ENCODE measurements at regions not wholly inside any gene's neighbourhood (a gene's known extent, or its start where the extent isn't known, plus 50 kb on each side); places are given as distances from the start of the nearest gene placed in this dataset.

- no peak overlapping the region for H2AFZ ChIP-seq (ENCODE audit: control insufficient read depth, low read length)
- H3K4me3 ChIP-seq (ENCODE audit: control insufficient read depth in 2 of 3, extremely low read depth in 1 of 3, insufficient read depth in 2 of 3, low read depth in 1 of 3, low read length in 3 of 3): no peak overlapping the region
- H3K36me3 ChIP-seq (ENCODE audit: control insufficient read depth in 2 of 2, extremely low read depth in 1 of 2, insufficient read depth in 2 of 2, low read length in 2 of 2): no peaks in the 10 kb centered on the region
- peaks cover 9% of the 10 kb centered on the region for H3K4me1 ChIP-seq (ENCODE audit: control insufficient read depth, extremely low read depth, insufficient read depth, low read length)
- no peak overlapping the region for H3K9ac ChIP-seq (ENCODE audit: control insufficient read depth, extremely low read depth, insufficient read depth, low read length)
- dilution Hi-C loops (cut with MboI; ENCODE audit: extremely low pct_ligation_motif_present, low sequenced_read_pairs): no loop called here
- H3K4me2 ChIP-seq (ENCODE audit: control insufficient read depth, extremely low read depth, insufficient read depth, low read depth, low read length): no peak overlapping the region
- H3K9me1 ChIP-seq (ENCODE audit: control insufficient read depth, extremely low read depth, insufficient read depth, low read length): no peaks in the 10 kb centered on the region
- FAIRE-seq (peak; percentile 75), DNase-seq (ENCODE audit: low read depth, low spot score) (no peak)
- H3K27me3 ChIP-seq (ENCODE audit: control insufficient read depth, extremely low read depth, insufficient read depth, low read length): no peaks in the 10 kb centered on the region
- no peaks in the 10 kb centered on the region for H3K79me2 ChIP-seq (ENCODE audit: control insufficient read depth, insufficient read depth, low read length)
- H3K9me3 ChIP-seq (ENCODE audit: control insufficient read depth, low read depth, low read length): no peaks in the 10 kb centered on the region
- no peaks in the 10 kb centered on the region for H4K20me1 ChIP-seq (ENCODE audit: control insufficient read depth, extremely low read depth, insufficient read depth, low read length)
- H3K27ac ChIP-seq (ENCODE audit: control insufficient read depth, insufficient read depth, low read length): no peak overlapping the region
- TF ChIP-seq CTCF (optimal IDR thresholded peaks at IDR 0.05 in 1 of 3, IDR thresholded peaks at IDR 0.05 in 1 of 3, conservative IDR thresholded peaks at IDR 0.05 in 1 of 3; ENCODE audit: extremely low read depth in 1 of 3, insufficient read depth in 2 of 3, low read length in 3 of 3) (no peak), EZH2 (IDR thresholded peaks at IDR 0.05; ENCODE audit: low read length) (no peak)
Observed at GRCh38 chr1:162976628-162977027, 92.5 kb upstream of the RGS4 start.

GRCh38 chr1:162974810-162975209 is 94.4 kb upstream of the RGS4 start:
- H3K4me2 ChIP-seq (ENCODE audit: control insufficient read depth, extremely low read depth, insufficient read depth, low read depth, low read length): no peak overlapping the region
- H3K9ac ChIP-seq (ENCODE audit: control insufficient read depth, extremely low read depth, insufficient read depth, low read length): no peak overlapping the region
- TF ChIP-seq EZH2 (IDR thresholded peaks at IDR 0.05; ENCODE audit: low read length) (no peak), CTCF (optimal IDR thresholded peaks at IDR 0.05 in 1 of 3, IDR thresholded peaks at IDR 0.05 in 1 of 3, conservative IDR thresholded peaks at IDR 0.05 in 1 of 3; ENCODE audit: extremely low read depth in 1 of 3, insufficient read depth in 2 of 3, low read length in 3 of 3) (no peak)
- FAIRE-seq (no peak), DNase-seq (ENCODE audit: low read depth, low spot score) (no peak)
- H3K4me1 ChIP-seq (ENCODE audit: control insufficient read depth, extremely low read depth, insufficient read depth, low read length): peaks cover 9% of the 10 kb centered on the region
- H3K36me3 ChIP-seq (ENCODE audit: control insufficient read depth in 2 of 2, extremely low read depth in 1 of 2, insufficient read depth in 2 of 2, low read length in 2 of 2): no peaks in the 10 kb centered on the region
- no peaks in the 10 kb centered on the region for H3K9me1 ChIP-seq (ENCODE audit: control insufficient read depth, extremely low read depth, insufficient read depth, low read length)
- H2AFZ ChIP-seq (ENCODE audit: control insufficient read depth, low read length): no peak overlapping the region
- H4K20me1 ChIP-seq (ENCODE audit: control insufficient read depth, extremely low read depth, insufficient read depth, low read length): no peaks in the 10 kb centered on the region
- no peaks in the 10 kb centered on the region for H3K9me3 ChIP-seq (ENCODE audit: control insufficient read depth, low read depth, low read length)
- no peaks in the 10 kb centered on the region for H3K79me2 ChIP-seq (ENCODE audit: control insufficient read depth, insufficient read depth, low read length)
- no peaks in the 10 kb centered on the region for H3K27me3 ChIP-seq (ENCODE audit: control insufficient read depth, extremely low read depth, insufficient read depth, low read length)
- no peak overlapping the region for H3K4me3 ChIP-seq (ENCODE audit: control insufficient read depth in 2 of 3, extremely low read depth in 1 of 3, insufficient read depth in 2 of 3, low read depth in 1 of 3, low read length in 3 of 3)
- dilution Hi-C loops (cut with MboI; ENCODE audit: extremely low pct_ligation_motif_present, low sequenced_read_pairs): no loop called here
- H3K27ac ChIP-seq (ENCODE audit: control insufficient read depth, insufficient read depth, low read length): no peak overlapping the region
